GM18519 (cell line): ENCODE measurements at regions not wholly inside any gene's neighbourhood (a gene's known extent, or its start where the extent isn't known, plus 50 kb on each side); places are given as distances from the start of the nearest gene placed in this dataset.
"Not testable (repeated sequence)": the region's sequence is repeated elsewhere in the genome, so short reads cannot be mapped to it uniquely, and the experiment has no call there.

Experiments
- ATAC-seq: cut with Tn5 transposase; IDR thresholded peaks from one replicate; pipeline ENCODE4 v1.9.1; 2021; ENCODE audit warnings: mild to moderate bottlenecking, moderate library complexity; ENCODE audit not compliant: unreplicated experiment, low FRiP score

DNA sequence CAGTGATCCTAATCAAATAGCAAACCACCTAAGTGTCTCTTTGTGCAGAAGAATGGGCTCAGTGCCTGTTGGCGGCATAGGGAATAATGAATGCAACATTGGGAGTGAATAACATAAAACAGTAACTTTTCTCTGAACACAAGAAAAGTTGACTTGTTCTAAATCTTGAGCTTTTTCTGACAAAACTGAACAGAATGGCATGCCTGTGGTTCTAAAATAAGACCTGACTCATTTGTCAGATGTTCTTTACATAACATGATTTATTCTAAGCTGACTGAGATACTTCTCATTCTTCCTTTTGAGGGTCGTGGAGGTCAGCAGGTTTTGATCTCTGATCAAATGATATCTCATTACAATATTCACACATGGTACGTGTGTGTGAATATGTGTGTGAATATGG is 165.4 kb upstream of the WDR1 start:
- no peak for ATAC-seq

DNA sequence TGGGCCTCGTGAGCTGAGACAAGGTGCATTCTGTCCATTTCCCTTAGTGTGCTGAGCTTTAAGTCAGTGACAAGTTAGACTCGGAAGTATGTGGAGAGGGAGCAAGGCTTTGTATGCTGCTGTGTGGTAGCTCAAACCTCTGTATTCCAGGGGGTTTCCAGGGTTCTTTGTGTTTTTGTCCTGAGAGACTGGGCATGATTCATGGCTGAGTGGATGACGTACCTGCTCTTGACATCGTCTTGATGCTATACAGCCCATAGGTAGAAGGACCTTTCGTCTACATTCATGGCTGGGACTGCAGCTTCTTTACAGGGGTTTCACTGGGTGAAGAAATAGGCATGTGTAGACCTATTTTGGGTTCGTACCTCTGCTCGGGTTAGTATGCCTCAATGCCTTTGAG is 162.7 kb upstream of the WDR1 start:
- no peak for ATAC-seq

DNA sequence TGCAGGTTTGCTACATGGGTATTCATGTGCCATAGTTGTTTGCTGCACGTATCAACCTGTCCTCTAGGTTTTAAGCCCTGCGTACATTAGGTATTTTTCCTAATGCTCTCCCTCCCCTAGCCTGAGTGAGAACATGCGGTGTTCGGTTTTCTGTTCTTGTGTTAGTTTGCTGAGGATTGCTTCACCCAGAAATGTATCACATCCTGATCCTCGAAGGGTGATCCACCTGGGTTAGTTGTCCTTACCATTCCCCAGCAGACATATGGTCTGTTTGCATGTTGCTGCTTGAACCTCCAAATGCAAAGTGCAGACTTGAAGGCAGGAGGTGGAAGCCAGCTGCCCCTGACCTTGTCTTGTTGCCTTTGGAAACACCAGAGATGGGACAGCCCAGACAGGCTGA is 161.5 kb upstream of the WDR1 start:
- no peak for ATAC-seq

DNA sequence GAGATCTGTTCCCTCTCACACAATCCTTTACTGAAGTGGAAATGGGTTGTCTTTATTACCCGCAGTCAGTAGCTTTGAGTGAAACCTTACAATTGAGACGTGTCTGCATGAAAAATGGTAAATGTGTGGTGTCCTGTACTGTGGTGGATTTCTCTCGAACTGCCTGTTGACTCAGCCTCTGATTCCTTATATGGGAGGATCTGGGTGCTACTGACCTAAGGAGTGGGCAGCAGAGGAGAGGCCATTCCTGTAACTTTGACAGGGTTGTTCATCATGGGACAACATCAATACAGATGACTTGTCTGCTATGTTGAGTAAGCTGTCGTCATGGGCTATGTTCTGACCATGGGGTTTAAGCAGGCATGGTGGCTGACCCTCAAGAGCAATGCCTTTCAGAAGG is 159.6 kb upstream of the WDR1 start:
- ATAC-seq: no peak

DNA sequence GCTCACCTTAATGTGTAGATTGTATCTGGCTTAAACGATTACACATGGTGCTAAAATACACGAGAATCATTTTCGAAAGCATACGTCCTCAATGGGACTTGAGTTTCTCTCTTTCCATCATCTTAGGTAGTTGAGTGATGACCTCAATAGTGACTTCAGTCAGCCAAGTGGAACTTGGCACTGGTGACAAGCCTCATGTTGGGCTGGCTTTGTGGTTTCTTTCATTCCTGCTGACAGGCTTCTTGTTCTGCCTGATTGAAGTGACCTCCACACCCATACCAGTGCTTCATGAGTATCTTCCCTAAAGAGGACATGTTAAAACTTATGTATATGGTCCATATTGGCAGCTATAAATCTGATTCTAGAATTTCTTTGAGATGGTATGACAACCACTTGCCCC is 159.1 kb upstream of the WDR1 start:
- no peak for ATAC-seq

DNA sequence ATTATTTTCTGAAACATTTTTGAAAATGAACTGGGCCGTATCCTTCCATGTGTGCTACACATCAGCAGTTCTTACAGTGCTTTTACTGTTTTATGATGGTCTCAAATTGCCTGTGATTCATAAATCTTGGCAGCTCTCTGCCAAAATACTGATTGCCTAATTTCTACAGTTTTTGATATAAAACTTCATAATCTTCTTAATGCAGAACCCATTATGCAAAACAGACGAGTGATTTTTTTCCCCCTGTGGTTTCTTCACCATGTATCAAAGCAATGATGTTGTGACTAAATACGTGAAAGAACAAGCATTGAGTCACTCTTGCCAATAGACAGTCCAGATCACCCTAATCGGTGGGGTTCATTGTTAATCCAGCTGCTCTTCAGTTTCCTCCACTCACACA is 156.4 kb upstream of the WDR1 start:
- ATAC-seq: no peak

DNA sequence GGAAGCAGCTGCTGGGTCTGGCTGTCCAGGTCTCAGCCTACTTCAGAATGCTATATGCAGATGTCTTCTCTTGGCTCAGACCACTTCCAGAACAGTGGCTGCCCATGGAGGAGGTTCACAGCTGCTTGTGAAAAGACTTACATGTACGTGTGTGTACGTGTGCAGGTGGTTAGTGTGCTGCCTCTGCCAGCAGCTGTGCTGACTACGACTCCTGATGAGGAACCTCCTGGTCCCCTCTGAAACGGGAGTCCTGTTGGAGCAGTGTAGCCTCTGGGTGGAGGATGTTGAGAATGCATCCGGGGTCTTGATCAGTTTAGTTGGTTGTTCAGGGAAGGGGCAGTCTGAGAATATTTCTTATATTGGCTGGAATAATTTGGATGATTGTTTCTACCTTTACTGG is 155.9 kb upstream of the WDR1 start:
- no peak for ATAC-seq

DNA sequence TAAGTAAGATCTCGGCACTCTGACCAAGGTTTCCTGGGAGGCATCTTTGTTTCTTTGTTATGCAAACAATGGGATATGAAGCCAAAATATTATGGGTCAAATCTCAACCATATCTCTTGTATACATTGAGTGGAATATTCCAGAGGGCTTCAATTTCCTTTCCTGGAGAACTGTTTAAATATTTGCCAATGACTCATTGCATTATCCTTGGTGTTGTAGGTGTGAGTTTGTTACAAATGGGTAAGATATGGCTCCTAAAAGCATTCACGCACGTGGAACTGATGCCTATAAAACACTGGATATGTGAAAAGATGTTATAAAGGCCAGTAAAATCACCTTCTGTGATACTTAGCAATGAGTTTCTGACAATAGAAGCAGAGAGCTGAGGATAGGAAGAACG is 150.5 kb upstream of the WDR1 start:
- no peak for ATAC-seq

DNA sequence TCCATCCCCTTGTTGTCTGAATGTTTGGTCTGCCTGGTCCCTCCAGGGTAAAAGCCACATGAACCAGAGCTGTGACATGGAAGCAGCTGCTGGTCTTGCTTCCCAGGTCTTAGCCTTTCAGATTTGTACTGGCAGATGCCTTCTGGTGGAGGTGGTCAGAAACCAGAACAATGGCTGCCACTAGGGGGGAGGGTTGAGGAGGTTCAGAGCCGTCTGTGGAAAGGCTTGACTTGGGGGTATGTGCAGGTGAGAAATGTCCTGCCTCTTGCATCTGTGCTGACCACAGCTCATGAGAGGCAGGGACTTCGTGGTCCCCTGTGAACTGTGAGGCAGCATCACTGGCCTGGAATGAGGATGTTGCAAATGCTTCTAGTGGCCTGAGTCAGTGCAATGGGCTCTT is 144.2 kb upstream of the WDR1 start:
- no peak for ATAC-seq

DNA sequence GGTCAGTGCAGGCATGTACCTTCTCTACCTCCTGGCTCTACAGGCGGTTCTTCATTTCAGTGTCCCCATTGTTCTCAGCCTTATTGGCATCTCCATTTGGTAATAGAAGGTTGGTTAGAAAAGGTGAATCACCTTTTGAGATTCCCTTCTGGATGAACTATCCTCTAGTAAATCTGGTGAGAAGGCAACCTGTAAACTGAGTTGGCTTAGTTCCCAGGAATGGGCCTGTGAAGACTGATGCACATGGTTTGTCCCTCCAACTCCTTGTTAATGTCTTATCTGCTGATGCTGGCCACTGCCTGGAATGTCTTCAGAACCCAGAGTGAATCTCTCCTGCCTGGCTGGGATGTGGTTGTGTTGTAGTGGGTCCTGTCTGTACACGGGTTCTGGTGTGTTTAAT is 143.4 kb upstream of the WDR1 start:
- ATAC-seq: no peak

DNA sequence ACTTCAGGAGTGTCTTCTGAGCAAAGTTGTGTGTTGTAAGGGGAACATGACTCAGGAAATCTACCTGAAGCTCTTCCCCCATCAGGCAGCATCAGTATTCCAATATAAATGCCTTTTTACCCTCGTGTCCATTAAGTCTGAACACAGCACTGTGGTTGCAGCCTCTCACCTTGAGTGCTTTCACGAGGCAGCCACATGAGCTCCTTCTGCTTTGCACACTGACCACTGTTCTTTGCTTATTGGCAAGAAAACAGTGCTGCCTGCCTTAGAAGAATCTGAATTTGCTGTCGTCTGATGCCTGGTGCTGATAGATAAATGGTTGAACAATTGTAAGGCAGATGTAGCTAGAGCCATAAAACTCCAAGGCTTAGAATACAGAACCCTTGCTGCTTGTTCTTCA is 139.6 kb upstream of the WDR1 start:
- no peak for ATAC-seq

DNA sequence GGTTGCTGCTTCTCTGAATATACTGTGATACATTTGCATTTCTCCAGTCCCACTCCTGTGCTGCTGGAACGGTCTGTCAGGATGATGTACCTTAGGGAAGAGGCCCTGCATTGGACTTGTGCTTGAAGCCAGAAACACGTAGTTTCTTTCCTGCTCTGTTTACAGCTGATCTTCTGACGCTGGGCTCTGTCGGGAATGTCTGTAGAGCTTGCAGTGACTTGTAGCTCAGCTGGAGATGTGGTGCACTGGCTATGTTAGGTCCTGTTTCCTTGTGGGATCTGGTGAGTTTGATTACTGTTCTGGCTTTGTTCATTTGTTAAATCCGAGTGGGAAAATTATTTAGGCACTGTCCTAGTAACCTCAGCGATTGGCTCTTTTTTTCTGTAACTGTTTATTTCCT is 137.2 kb upstream of the WDR1 start:
- no peak for ATAC-seq

DNA sequence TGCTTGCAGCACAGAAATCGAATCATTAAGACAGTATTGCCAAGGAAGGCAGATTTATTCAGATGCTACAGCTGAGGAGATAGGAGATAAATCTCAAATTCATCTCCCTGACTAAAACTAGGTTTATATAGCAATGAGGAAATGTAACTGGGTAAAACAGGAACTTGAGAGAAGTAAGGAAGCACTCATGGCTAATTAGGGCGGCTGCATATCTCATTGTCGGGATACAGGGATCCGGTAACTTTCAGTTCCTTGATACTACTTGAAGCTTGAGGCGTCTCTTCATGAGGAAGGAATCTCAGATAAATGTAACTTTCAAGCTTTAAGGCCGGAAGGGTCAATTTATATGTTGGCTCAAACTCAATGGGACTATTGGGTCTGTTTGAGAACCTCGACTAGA is 129.2 kb upstream of the WDR1 start:
- ATAC-seq: no peak

DNA sequence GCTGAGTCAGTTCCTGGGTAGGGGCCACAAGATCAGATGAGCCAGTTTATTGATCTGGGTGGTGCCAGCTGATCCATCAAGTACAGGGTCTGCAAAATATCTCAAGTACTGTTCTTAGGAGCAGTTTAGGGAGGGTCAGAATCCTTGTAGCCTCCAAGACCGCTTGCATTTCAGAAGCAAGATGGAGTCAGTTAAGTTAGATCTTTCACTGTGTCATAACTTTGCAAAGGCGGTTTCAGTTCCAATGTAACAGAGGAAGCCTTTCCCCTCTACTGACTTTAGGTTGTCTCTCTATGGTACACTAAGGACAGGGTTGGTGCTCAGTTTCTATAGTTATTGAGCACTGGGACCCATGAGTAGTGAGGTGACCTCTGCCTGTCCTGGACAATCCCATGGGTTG is 127.3 kb upstream of the WDR1 start:
- ATAC-seq: no peak

DNA sequence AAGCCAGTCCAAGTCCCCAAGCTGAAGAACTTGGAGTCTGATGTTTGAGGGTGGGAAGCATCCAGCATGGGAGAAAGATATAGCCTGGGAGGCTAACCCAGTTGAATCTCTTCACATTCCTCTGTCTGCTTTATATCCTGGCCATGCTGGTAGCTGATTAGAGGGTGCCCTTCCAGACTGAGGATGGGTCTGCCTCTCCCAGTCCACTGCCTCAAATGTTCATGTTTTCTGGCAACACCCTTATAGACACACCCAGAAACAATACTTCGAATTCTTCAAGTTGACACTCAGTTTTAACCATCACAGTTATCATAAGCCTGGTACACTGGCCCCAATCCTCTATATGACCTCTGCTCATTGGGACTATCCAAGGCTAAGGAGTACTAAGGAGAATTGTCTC is 124.1 kb upstream of the WDR1 start:
- no peak for ATAC-seq

DNA sequence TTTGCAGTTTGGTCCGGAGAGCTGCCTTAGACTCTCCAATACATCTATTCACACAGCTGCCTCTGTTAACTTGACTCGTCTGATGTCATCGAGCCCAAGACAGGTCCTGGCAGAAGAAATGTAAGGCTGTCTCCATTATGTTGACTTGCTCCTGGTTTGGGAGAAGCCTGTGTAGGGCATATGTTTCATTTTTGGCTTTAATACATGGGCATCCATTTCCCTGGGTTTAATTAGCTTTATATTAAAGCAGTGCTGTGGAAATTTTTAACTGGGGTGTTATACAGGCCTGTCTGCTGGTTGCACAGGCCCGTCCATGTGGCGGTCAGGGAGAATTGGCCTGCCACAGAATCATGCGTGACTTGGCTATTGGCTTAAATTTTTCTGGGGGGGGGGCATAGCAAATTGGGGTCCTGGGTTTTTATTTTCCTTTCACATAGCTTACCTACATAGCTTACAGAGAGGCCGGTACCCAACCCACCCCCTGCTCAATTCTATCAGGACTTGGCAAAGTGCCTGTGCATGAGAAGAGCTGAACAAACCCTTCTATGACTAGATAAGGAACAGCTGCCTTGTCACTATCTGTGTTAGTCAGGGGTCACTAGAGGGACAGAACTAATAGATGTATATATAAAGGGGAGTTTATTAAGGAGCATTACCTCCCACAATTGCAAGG is 123.5 kb upstream of the WDR1 start:
- no peak for ATAC-seq

DNA sequence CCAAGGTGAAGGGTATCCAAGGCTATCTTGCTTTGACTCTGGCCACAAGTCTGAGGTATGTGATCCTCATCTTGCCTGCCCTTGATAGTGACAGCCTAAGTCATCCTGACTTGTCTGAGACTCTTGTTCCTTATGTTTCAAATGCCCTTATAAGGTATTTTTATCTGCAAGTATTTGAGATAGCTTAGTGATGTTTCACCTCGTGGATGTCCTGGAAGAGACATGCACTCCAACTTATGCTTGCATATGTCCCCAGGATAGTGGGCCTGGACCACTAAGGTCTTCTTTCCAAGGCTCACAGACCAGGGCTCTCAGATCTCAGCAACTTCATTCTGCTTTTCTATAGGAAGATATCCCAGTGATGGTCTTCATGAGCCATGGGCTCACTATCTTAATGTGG is 120.5 kb upstream of the WDR1 start:
- no peak for ATAC-seq

DNA sequence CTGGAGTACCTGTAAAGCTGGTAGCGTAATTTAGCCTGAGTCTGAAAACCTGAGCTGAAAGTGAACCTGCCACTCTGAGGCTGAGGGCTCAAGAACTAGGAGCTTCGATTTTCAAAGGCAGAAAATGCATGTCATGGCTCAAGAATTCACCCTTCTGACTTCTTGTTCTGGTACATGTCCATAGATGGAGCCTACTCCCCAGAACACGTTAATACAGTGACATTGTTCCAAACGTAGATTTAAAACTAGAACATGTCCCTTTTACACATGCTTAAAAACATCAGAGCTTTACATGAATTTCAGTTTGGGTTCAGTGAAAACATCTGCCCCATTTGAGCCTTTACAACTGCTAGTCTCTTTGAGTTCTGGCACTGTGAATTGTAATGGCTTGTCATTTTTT is 115.5 kb upstream of the WDR1 start:
- ATAC-seq: no peak

DNA sequence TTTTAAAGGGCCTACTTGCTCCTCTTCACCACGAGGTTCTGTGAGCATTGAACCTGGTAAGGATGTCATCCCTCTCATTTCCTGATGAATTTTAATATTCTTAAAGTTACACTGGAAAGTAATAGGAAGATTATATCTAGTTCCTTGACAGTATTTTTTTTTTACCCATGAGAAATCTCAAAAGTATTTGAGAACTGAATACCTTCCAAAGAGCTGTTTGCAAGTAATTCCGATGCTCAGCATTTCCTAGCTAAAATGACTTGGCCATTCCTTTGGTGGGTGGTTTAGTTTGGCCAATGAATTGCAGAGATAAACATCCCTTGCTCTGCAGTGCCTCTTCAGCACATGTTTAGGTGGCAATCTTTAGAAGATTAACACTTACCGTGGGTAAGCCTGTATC is 110.2 kb upstream of the WDR1 start:
- no peak for ATAC-seq

DNA sequence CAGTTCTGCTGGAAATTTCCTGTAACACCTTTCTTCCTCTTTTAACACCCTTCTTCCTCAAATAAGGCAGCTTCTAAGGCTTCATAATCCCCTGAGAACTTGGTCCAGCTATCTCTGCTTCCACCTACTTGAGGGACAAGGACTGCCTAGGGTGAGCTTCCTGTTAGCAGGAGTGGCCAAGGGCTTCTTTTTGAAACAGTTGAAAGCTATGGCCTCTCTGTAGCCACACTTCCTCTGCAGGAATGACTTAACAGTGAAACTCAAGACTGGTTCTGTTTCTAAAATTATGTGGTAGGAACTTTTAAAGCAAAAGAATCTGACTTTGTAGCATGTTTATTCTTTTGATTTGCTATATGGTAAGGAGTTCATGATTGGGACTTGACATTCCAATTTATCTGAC is 108.5 kb upstream of the WDR1 start:
- no peak for ATAC-seq

DNA sequence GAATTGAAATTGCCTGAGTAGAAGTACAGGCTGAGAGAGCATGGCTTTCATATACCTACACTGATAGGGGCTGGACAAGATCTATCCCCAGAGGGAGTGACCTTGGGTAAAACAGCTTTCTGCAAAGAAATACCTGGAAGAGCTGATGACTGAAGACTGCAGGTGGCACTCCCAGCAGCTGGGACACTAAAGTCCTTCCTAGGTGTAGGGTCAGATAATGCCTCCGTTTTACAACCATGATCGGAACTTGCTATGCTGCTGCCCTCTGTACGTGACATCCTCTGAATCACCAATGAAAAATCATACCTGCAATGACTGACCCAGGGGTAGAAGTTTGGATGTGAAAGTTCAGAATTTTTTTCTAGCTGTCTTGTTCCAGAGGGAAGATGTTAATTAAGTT is 107.2 kb upstream of the WDR1 start:
- ATAC-seq: no peak

DNA sequence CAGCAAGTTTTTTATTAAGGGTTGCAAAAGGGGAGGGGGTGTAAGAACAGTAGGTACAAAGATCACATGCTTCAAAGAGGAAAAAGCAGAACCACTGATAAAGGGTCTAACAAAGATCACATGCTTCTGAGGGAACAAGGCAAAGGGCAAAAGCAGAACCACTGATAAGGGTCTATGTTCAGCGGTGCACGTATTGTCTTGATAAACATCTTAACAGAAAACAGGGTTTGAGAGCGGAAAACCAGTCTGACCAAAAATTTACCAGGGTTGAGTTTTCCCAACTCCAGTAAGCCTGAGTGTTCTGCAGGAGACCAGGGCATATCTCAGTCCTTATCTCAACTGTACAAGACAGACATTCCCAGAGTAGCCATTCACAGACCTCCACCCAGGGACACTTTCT is 96.9 kb upstream of the WDR1 start:
- not testable (repeated sequence) for ATAC-seq

DNA sequence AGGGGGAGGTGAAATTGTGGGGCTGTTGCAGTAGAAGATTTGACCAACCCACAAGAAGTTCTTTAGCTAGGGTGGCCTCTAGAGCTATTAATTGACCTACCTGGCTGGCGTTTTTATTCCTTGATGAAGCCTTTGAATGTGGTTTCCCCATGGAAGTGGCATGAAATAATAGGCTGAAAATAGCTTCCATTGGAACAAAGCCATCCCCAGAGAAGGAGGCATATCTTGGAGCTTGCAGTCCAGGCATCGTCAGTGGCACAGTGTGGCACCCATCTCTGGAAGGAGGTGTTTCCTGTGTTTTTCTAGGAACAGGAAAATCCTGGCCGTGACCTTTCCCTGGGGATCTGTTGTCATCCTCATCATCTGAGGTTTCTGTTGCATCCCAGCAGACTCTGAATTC is 96.3 kb upstream of the WDR1 start:
- no peak for ATAC-seq
